HepG2 (cell line): ENCODE measurements at regions not wholly inside any gene's neighbourhood (a gene's known extent, or its start where the extent isn't known, plus 50 kb on each side); places are given as distances from the start of the nearest gene placed in this dataset.

Experiments used
- BCLAF1 ChIP-seq: fragments of 450-650 bp; IDR thresholded peaks from 2 replicates; pipeline ENCODE4 v1.6.1; 2017; ENCODE audit warnings: mild to moderate bottlenecking
- FOXO1 ChIP-seq: sonication (generic); formaldehyde crosslinking; IDR thresholded peaks from 2 replicates; pipeline ENCODE4 v1.4.0; 2020; ENCODE audit warnings: missing genetic modification reagents
- HOXD1 ChIP-seq: sonication (generic); formaldehyde crosslinking; IDR thresholded peaks from 2 replicates; pipeline ENCODE4 v1.5.0; 2020; ENCODE audit warnings: missing genetic modification reagents
- LRRFIP1 ChIP-seq: sonication (generic); formaldehyde crosslinking; conservative IDR thresholded peaks from 2 replicates; pipeline ENCODE4 v1.4.0; 2020; ENCODE audit warnings: missing genetic modification reagents
- MZF1 ChIP-seq: sonication (generic); formaldehyde crosslinking; IDR thresholded peaks from 2 replicates; pipeline ENCODE4 v1.8.1; 2023; ENCODE audit warnings: mild to moderate bottlenecking, missing genetic modification reagents, borderline replicate concordance
- NFE2 ChIP-seq: sonication (generic); formaldehyde crosslinking; IDR thresholded peaks from 2 replicates; pipeline ENCODE4 v1.4.0; 2020; ENCODE audit warnings: missing genetic modification reagents
- PCBP2 ChIP-seq: fragments of 200-400 bp; formaldehyde crosslinking; optimal IDR thresholded peaks from 2 replicates; pipeline ENCODE3; 2018; ENCODE audit warnings: low read length, low read depth; ENCODE audit not compliant: poor library complexity, severe bottlenecking
- POLR2G ChIP-seq: fragments of 200-400 bp; formaldehyde crosslinking; IDR thresholded peaks from 2 replicates; pipeline ENCODE4 v1.6.1; 2018; ENCODE audit warnings: mild to moderate bottlenecking, low read depth, low read length, moderate library complexity
- SNAI1 ChIP-seq: sonication (generic); formaldehyde crosslinking; IDR thresholded peaks from 2 replicates; pipeline ENCODE4 v1.5.0; 2020; ENCODE audit warnings: mild to moderate bottlenecking, missing genetic modification reagents, borderline replicate concordance
- SOX6 ChIP-seq, 2 experiments: fragments of 450-650 bp in 1 of 2; sonication (generic) in 1 of 2; formaldehyde crosslinking in 1 of 2; IDR thresholded peaks; 2 replicates each; pipeline versions ENCODE4 v1.4.0 to v1.6.1; 2017 to 2020; ENCODE audit warnings: antibody characterized with exemption in 1 of 2, mild to moderate bottlenecking in 1 of 2, missing genetic modification reagents in 1 of 2
- SP5 ChIP-seq: IDR thresholded peaks from 2 replicates; pipeline ENCODE4 v1.6.1; 2016; ENCODE audit warnings: low read depth, borderline replicate concordance
- STAT5B ChIP-seq: sonication (generic); formaldehyde crosslinking; IDR thresholded peaks from 2 replicates; pipeline ENCODE4 v1.4.0; 2020; ENCODE audit warnings: missing genetic modification reagents
- ZNF20 ChIP-seq: sonication (generic); formaldehyde crosslinking; IDR thresholded peaks from 2 replicates; pipeline ENCODE4 v1.4.0; 2020; ENCODE audit warnings: mild to moderate bottlenecking, moderate library complexity, missing genetic modification reagents
- ZNF407 ChIP-seq: sonication (generic); formaldehyde crosslinking; IDR thresholded peaks from one replicate; pipeline ENCODE4 v1.5.1; 2020; ENCODE audit warnings: mild to moderate bottlenecking, missing genetic modification reagents; ENCODE audit errors: not compliant biosample characterization
- ZNF614 ChIP-seq: IDR thresholded peaks from 2 replicates; pipeline ENCODE4 v1.6.1; 2018; ENCODE audit warnings: missing biosample characterization, missing genetic modification reagents, inconsistent platforms, borderline replicate concordance

GRCh38 chr12:115506822-115507559 lies 770.5 kb downstream of the MED13L start (continued):
- no peak for TF ChIP-seq SNAI1
- no peak for TF ChIP-seq ZNF614
- 0 out of 2 replicates have a peak, but pooled peaks have one; percentile 32 for TF ChIP-seq SP5 (CRISPR knock-in tag)
- TF ChIP-seq PCBP2 = no peak
- no peak for TF ChIP-seq SOX6 (IDR thresholded peaks at IDR 0.05)
- TF ChIP-seq SOX6 (CRISPR knock-in tag; IDR thresholded peaks at IDR 0.05) = peak; percentile 52; the same call in 1 of the 2 replicates
- no peak for TF ChIP-seq LRRFIP1 (CRISPR knock-in tag)
- no peak for TF ChIP-seq NFE2 (CRISPR knock-in tag)
- TF ChIP-seq BCLAF1 = no peak
- TF ChIP-seq HOXD1 = no peak
- TF ChIP-seq POLR2G = no peak
- TF ChIP-seq ZNF407 = no peak
- no peak for TF ChIP-seq MZF1 (CRISPR knock-in tag)
- TF ChIP-seq STAT5B (CRISPR knock-in tag) = no peak
- no peak for TF ChIP-seq ZNF20 (CRISPR knock-in tag)
- no peak for TF ChIP-seq FOXO1
